LNCAP (cell line): ENCODE measurements at regions not wholly inside any gene's neighbourhood (a gene's known extent, or its start where the extent isn't known, plus 50 kb on each side); places are given as distances from the start of the nearest gene placed in this dataset.

ENCODE experiments used
- CTCF ChIP-seq: fragments of 450-650 bp; IDR thresholded peaks from 2 replicates; pipeline ENCODE4 v1.5.1; 2017; ENCODE audit warnings: mild to moderate bottlenecking

- no peak for TF ChIP-seq CTCF
Measured at GRCh38 chr6:16973051-16973450, 128.8 kb upstream of the STMND1 start.

GRCh38 chr6:16972535-16972934 is 129.3 kb upstream of the STMND1 start:
- TF ChIP-seq CTCF, result no peak

DNA sequence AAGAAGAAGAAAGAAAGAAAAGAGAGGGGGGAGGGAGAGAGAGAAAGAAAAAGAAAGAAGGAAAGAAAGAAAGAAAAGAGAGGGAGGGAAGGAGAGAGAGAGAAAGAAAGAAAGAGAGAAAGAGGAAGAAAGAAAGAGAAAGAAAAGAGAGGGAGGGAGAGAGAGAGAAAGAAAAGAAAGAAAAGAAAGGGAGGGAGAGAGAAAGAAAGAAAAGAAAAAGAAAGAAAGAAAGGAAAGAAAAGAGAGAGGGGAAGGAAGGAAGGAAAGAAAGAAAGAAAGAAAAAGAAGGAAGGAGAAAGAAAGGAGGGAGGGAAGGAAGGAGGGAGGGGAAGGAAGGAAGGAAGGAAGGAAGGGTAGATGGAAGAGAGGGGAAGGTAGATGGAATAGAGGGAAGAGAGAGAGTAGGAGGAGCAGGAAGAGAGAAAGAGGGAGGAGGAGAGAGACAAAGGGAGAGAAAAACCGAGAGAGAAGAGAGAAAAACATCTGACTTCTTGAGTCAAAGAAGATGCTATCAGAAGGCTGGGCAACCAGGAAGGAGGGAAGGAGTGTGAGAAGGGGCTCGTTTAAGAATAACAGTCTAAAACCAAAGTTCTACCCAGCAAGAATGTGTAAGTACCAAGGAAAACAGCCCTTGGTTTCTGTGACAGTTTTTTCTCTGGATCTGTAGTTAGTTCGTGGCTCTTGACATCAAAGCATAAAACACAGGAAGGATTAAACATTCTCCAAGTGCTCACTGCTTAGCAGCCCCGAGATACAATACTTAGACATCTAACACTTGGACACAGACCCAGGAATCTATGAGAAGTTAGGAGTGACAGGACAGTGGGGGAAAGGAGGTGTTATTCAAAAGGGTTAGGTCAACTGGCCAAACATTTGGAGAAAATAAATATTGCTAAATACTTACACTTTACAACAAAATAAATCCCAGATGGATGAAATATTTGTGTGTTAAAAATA is 131.9 kb upstream of the STMND1 start:
- TF ChIP-seq CTCF, result no peak

DNA sequence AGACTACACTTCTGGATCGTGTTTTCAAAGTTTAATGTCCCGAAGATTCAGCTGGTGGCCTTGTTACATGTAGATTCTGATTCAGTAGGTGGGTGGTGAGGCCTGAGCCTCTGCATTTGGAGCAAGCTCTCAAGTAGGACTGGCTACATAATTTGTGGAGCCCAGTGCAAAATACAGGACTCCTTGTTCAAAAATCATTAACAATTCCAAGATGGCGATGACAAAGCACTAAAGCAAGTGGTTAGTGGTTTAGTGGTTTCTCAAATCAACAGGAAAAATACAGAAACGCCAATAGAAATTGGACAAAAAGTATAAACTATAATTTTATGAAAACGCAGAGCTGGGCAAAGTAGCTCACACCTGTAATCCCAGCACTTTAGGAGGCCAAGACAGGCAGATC is 133.7 kb upstream of the STMND1 start:
- no peak for TF ChIP-seq CTCF

- no peak for TF ChIP-seq CTCF
Measured at GRCh38 chr6:16967470-16967817, 134.4 kb upstream of the STMND1 start.

GRCh38 chr6:16966791-16967469 is 134.9 kb upstream of the STMND1 start:
- no peak for TF ChIP-seq CTCF

GRCh38 chr6:16965689-16966088 is 136.2 kb upstream of the STMND1 start:
- no peak for TF ChIP-seq CTCF
